Ascending aorta (tissue), 2 donors: ENCODE measurements at regions not wholly inside any gene's neighbourhood (a gene's known extent, or its start where the extent isn't known, plus 50 kb on each side); places are given as distances from the start of the nearest gene placed in this dataset.

Source experiments
- DNase-seq, 2 donors: peaks; one replicate each; pipeline ENCODE4 v3.0.0-alpha.2; 2019; ENCODE audit warnings: low spot score in 2 of 2
- H3K27ac ChIP-seq, 2 donors: fragments of 200-600 bp; sonication (generic); one replicate each; pipeline ENCODE4 v1.5.1; 2016 to 2017; ENCODE audit warnings: mild to moderate bottlenecking in 1 of 2
- H3K27me3 ChIP-seq: fragments of 200-600 bp; sonication (generic); one replicate; pipeline ENCODE4 v1.5.1; 2017
- H3K36me3 ChIP-seq, 2 donors: fragments of 200-600 bp; sonication (generic); one replicate each; pipeline ENCODE4 v1.5.1; 2016
- H3K4me1 ChIP-seq, 2 donors: fragments of 200-600 bp; sonication (generic); one replicate each; pipeline ENCODE4 v1.5.1; 2016 to 2017; ENCODE audit warnings: mild to moderate bottlenecking in 1 of 2
- H3K4me3 ChIP-seq, 2 donors: fragments of 200-600 bp; sonication (generic); one replicate each; pipeline ENCODE4 v1.5.1; 2016 to 2017; ENCODE audit warnings: mild to moderate bottlenecking in 1 of 2
- H3K9me3 ChIP-seq, 2 donors: fragments of 200-600 bp; sonication (generic); one replicate each; pipeline ENCODE4 v1.5.1; 2016
- CTCF ChIP-seq, 3 experiments: fragments of 200-600 bp in 2 of 3; fragments of 450-650 bp in 1 of 3; sonication (generic) in 2 of 3; IDR thresholded peaks; one replicate each; pipeline ENCODE4 v1.5.1; 2016 to 2019; ENCODE audit warnings: antibody characterized with exemption in 3 of 3, mild to moderate bottlenecking in 1 of 3, moderate library complexity in 1 of 3
- intact Hi-C: fragments of 100-400 bp; cut with DNase I; formaldehyde crosslinking; loops from one replicate; pipeline ENCODE4 v1.15.1; 2023

GRCh38 chr4:24700118-24700517 lies 95.3 kb upstream of the SOD3 start:
- H3K27me3 ChIP-seq = no peaks in the 10 kb centered on the region
- no peak for DNase-seq
- no peaks in the 10 kb centered on the region for H3K36me3 ChIP-seq
- H3K4me1 ChIP-seq = no peaks in the 10 kb centered on the region
- no peaks in the 10 kb centered on the region for H3K9me3 ChIP-seq
- intact Hi-C loops = no loop called here
- H3K4me3 ChIP-seq = no peak overlapping the region
- no peak overlapping the region for H3K27ac ChIP-seq
- TF ChIP-seq CTCF (IDR thresholded peaks at IDR 0.05) = no peak

- H3K4me1 ChIP-seq = no peaks in the 10 kb centered on the region
- no peak overlapping the region for H3K4me3 ChIP-seq
- no peak for TF ChIP-seq CTCF (IDR thresholded peaks at IDR 0.05)
- H3K9me3 ChIP-seq = no peaks in the 10 kb centered on the region
- no peak overlapping the region for H3K27ac ChIP-seq
- DNase-seq = no peak
- no peaks in the 10 kb centered on the region for H3K27me3 ChIP-seq
- H3K36me3 ChIP-seq = no peaks in the 10 kb centered on the region
- intact Hi-C loops = no loop called here
Measured at GRCh38 chr4:24701683-24702082, 93.7 kb upstream of the SOD3 start.

GRCh38 chr4:24702281-24702680 lies 93.1 kb upstream of the SOD3 start:
- Histone ChIP-seq H3K4me3 (no peak overlapping the region), H3K4me1 (no peaks in the 10 kb centered on the region), H3K9me3 (no peaks in the 10 kb centered on the region), H3K27me3 (no peaks in the 10 kb centered on the region), H3K27ac (no peak overlapping the region), H3K36me3 (no peaks in the 10 kb centered on the region)
- TF ChIP-seq CTCF (IDR thresholded peaks at IDR 0.05) = no peak
- DNase-seq = no peak
- intact Hi-C loops = no loop called here

GRCh38 chr4:24703298-24703697 lies 92.1 kb upstream of the SOD3 start:
- intact Hi-C loops = no loop called here
- TF ChIP-seq CTCF (IDR thresholded peaks at IDR 0.05) = no peak
- no peak for DNase-seq
- no peaks in the 10 kb centered on the region for H3K9me3 ChIP-seq
- no peaks in the 10 kb centered on the region for H3K4me1 ChIP-seq
- H3K27ac ChIP-seq = no peak overlapping the region
- H3K27me3 ChIP-seq = no peaks in the 10 kb centered on the region
- no peak overlapping the region for H3K4me3 ChIP-seq
- H3K36me3 ChIP-seq = no peaks in the 10 kb centered on the region

- Histone ChIP-seq H3K27ac (no peak overlapping the region), H3K4me1 (no peaks in the 10 kb centered on the region), H3K4me3 (no peak overlapping the region), H3K36me3 (no peaks in the 10 kb centered on the region), H3K27me3 (no peaks in the 10 kb centered on the region), H3K9me3 (no peaks in the 10 kb centered on the region)
- TF ChIP-seq CTCF (IDR thresholded peaks at IDR 0.05) = no peak
- no peak for DNase-seq
- intact Hi-C loops = no loop called here
Measured at GRCh38 chr4:24704149-24704548, 91.2 kb upstream of the SOD3 start.

GRCh38 chr4:24705016-24705753 lies 90.2 kb upstream of the SOD3 start:
- no peaks in the 10 kb centered on the region for H3K27me3 ChIP-seq
- H3K36me3 ChIP-seq = no peaks in the 10 kb centered on the region
- peaks cover 0 to 4% of the 10 kb centered on the region in 2 donors for H3K9me3 ChIP-seq
- intact Hi-C loops = no loop called here
- no peak overlapping the region for H3K4me3 ChIP-seq
- H3K4me1 ChIP-seq = no peaks in the 10 kb centered on the region
- DNase-seq = no peak
- H3K27ac ChIP-seq = no peak overlapping the region
- TF ChIP-seq CTCF (IDR thresholded peaks at IDR 0.05) = no peak
